Psoas muscle (tissue), 7 donors: ENCODE measurements at regions not wholly inside any gene's neighbourhood (a gene's known extent, or its start where the extent isn't known, plus 50 kb on each side); places are given as distances from the start of the nearest gene placed in this dataset.

ENCODE experiments used
- ATAC-seq, 4 donors: fragments of 200-7000 bp; cut with Tn5 transposase; one replicate each; pipeline ENCODE4 v1.9.1; 2020; ENCODE audit warnings: moderate library complexity in 3 of 4, mild to moderate bottlenecking in 2 of 4
- DNase-seq, 2 donors: peaks; one replicate each; pipeline ENCODE4 v3.0.0-alpha.2; 2020
- H3K27ac ChIP-seq: fragments of 200-600 bp; one replicate; pipeline ENCODE4 v1.8.0; 2022
- H3K27me3 ChIP-seq, 3 donors: fragments of 200-600 bp in 1 of 3; one replicate each; pipeline versions ENCODE4 v1.6.1 to v1.8.0; 2013 to 2022; ENCODE audit warnings: low read length in 2 of 3, mild to moderate bottlenecking in 2 of 3, moderate library complexity in 1 of 3; ENCODE audit not compliant: insufficient read depth in 3 of 3
- H3K36me3 ChIP-seq, 2 donors: fragments of 200-600 bp in 1 of 2; one replicate each; pipeline versions ENCODE4 v1.6.1 to v1.8.0; 2013 to 2022; ENCODE audit warnings: low read depth in 1 of 2, mild to moderate bottlenecking in 1 of 2, moderate library complexity in 1 of 2; ENCODE audit not compliant: insufficient read depth in 1 of 2
- H3K4me1 ChIP-seq: fragments of 200-600 bp; one replicate; pipeline ENCODE4 v1.8.0; 2022
- H3K4me3 ChIP-seq: fragments of 200-600 bp; one replicate; pipeline ENCODE4 v1.8.0; 2022; ENCODE audit warnings: mild to moderate bottlenecking
- H3K9me3 ChIP-seq: fragments of 200-600 bp; one replicate; pipeline ENCODE4 v1.8.0; 2022
- CTCF ChIP-seq: fragments of 200-600 bp; IDR thresholded peaks from one replicate; pipeline ENCODE4 v1.8.0; 2022; ENCODE audit warnings: antibody characterized with exemption
- WGBS, 3 donors: extraction: QIAGEN DNeasy Blood & Tissue Kit; methylation state at CpG; one replicate each; pipeline versions ENCODE4 v1.1.6 to v1.1.7; 2013; 5-methylcytosine and 5-hydroxymethylcytosine counted together
- intact Hi-C, 2 donors: fragments of 100-400 bp; cut with DNase I; formaldehyde crosslinking; loops; one replicate each; pipeline versions ENCODE4 v1.11.0 to v1.14.2; 2022
- donor health status: healthy with polysubstance abuse.
- donor health status: DM: no; HTN: no; CAD: no; lungs with moderate emphysema.
- donor health status: Bipolar disorder and iron deficiency.
- donor health status: healthy.
- donor health status: DM: yes; HTN: yes; CAD: no.
- donor health status: DM: no; HTN: no; CAD: no.
- donor health status: DM: yes; HTN: yes; CAD: no.

GRCh38 chr3:13222891-13223573 is 149.8 kb upstream of the IQSEC1 start:
- 82 to 90% (median 87%) methylated on average over 10 of the region's 10 CpGs for WGBS, 3 donors
- Histone ChIP-seq H3K9me3 (no peaks in the 10 kb centered on the region), H3K27ac (no peak overlapping the region), H3K27me3 (no peaks in the 10 kb centered on the region), H3K36me3 (no peaks in the 10 kb centered on the region), H3K4me3 (no peak overlapping the region), H3K4me1 (no peaks in the 10 kb centered on the region)
- no peak for TF ChIP-seq CTCF
- DNase-seq (no peak), ATAC-seq (no peak)
- intact Hi-C loops: no loop called here

- Histone ChIP-seq H3K27me3 (no peaks in the 10 kb centered on the region), H3K36me3 (no peaks in the 10 kb centered on the region), H3K4me3 (no peak overlapping the region), H3K4me1 (no peaks in the 10 kb centered on the region), H3K9me3 (no peaks in the 10 kb centered on the region), H3K27ac (no peak overlapping the region)
- DNase-seq (no peak), ATAC-seq (no peak)
- WGBS, 3 donors: 91% methylated on average over 9 of the region's 9 CpGs
- no peak for TF ChIP-seq CTCF
- intact Hi-C loops: no loop called here
Measured at GRCh38 chr3:13222131-13222530, 148.9 kb upstream of the IQSEC1 start.

GRCh38 chr3:13221491-13222061 is 148.3 kb upstream of the IQSEC1 start:
- ATAC-seq: no peak
- WGBS, 3 donors: 92 to 94% (median 94%) methylated on average over 16 to 17 of the region's 17 CpGs
- intact Hi-C loops: no loop called here
- Histone ChIP-seq H3K27ac (no peak overlapping the region), H3K36me3 (no peaks in the 10 kb centered on the region), H3K4me3 (no peak overlapping the region), H3K27me3 (no peaks in the 10 kb centered on the region), H3K9me3 (no peaks in the 10 kb centered on the region), H3K4me1 (no peaks in the 10 kb centered on the region)
- no peak for DNase-seq
- TF ChIP-seq CTCF: no peak

GRCh38 chr3:13220991-13221390 is 147.8 kb upstream of the IQSEC1 start:
- TF ChIP-seq CTCF: no peak

More at GRCh38 chr3:13220991-13221390, 147.8 kb upstream of the IQSEC1 start:
- no peaks in the 10 kb centered on the region for H3K27me3 ChIP-seq
- ATAC-seq: no peak
- H3K4me1 ChIP-seq: no peaks in the 10 kb centered on the region
- no peak overlapping the region for H3K27ac ChIP-seq
- WGBS, 3 donors: 81 to 96% (median 87%) methylated on average over 8 of the region's 8 CpGs
- H3K4me3 ChIP-seq: no peak overlapping the region
- intact Hi-C loops: no loop called here
- H3K36me3 ChIP-seq: no peaks in the 10 kb centered on the region
- no peak for DNase-seq
- no peaks in the 10 kb centered on the region for H3K9me3 ChIP-seq
